WI38 (cell line): ENCODE measurements at regions not wholly inside any gene's neighbourhood (a gene's known extent, or its start where the extent isn't known, plus 50 kb on each side); places are given as distances from the start of the nearest gene placed in this dataset.

Source experiments
- H3K4me3 ChIP-seq: 2 replicates; pipeline ENCODE4 v1.5.1; 2011; ENCODE audit warnings: low read depth, mild to moderate bottlenecking, control low read depth, low read length
- CTCF ChIP-seq: IDR thresholded peaks from 2 replicates; pipeline ENCODE4 v1.5.1; 2012; ENCODE audit warnings: low read depth, mild to moderate bottlenecking, control low read depth, low read length

DNA sequence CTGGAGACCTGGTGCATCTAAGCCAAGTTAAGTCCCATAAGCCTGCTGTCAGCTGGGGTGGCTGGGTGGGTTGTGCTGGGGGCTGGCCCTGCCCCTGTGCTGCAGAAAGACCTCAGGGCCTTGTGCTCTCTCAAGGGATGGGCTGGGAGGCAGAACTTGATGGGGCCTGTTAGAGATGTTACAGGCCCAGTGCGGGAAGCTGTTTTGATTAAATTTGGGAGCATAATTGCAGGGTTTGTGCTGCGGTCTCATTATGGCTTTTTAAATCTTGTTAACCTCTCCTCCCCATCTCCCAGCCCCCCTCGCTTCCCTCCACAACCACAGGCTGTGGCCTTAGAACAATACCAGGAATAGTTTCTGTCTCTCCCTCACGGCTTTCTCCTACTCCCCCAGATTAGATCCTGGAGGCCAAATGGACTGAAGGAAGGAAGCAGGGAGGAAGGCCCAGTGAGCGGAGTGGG, 87.6 kb upstream of the TLE3 start:
- no peak for TF ChIP-seq CTCF
- no peak overlapping the region for H3K4me3 ChIP-seq

GRCh38 chr15:70182858-70183695, 85.4 kb upstream of the TLE3 start:
- H3K4me3 ChIP-seq, result no peak overlapping the region
- TF ChIP-seq CTCF, result no peak

- TF ChIP-seq CTCF, result no peak
- no peak overlapping the region for H3K4me3 ChIP-seq
These were observed 84.0 kb upstream of the TLE3 start for GRCh38 chr15:70181626-70182255.

- H3K4me3 ChIP-seq, result no peak overlapping the region
- no peak for TF ChIP-seq CTCF
These were observed 82.6 kb upstream of the TLE3 start for GRCh38 chr15:70180186-70180875.

DNA sequence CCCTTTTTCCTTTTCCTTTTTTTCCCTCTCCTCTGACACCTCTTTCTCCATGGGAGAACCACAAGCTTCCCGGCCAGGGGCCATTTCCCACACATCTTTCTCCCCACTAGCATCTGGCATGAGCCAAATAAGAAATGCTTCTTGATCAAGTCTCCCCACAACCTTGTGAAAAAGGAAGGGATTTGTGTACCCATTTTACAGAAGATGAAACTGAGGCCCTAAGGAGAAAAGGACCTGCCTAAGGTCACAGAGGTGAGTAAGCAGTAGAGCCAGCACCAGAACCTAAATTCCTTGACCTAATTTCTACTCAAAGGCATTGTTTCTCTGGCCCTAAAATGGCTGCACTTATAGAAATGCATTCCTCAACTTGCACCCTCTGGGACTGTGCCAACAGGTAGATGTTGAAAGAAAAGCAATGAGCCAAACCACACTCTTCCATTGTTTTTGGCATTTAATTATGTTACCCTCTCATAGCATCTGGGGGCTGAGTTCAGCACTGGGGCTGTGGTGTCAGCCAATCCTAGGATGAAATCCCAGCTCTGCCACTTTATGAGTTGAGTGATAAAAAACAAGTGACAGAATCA, 81.7 kb upstream of the TLE3 start:
- TF ChIP-seq CTCF, result no peak
- no peak overlapping the region for H3K4me3 ChIP-seq

DNA sequence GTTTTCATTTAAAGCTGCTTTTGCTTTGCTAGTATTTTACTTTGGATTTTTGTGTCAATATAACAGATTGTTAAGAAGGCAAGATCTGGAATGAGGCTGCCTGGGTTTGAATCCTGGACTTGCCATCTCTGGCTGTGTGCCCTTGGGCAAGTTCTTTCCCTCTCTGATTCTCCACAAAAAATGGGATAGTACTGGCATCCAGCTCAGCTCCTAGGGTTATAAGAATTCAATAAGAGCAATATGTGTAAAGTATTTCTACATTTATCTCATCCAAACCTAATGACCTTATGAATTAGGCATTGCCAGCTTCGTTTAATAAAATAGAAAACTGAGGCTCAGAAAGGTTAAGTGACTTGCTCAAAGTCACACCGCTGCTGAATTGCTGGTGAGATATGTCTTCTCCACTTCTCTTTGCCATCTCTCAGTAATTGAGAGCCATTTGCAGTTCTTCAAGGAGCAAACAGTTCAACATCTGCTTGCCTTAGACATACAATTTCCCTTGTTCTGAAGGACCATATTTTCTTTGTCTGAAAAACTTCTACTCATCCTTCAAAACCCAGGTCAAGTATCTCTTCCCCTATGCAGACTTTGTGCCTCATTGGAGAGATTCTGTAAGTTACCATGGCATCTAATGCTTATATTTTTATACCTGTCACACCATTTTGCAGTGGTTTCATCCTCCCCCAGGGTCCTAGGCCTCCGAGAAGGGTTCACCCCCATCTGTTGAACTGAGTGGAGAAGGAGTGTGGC, 80.8 kb upstream of the TLE3 start:
- no peak for TF ChIP-seq CTCF
- H3K4me3 ChIP-seq, result no peak overlapping the region
